Sigmoid colon (tissue), 6 donors: ENCODE measurements at regions not wholly inside any gene's neighbourhood (a gene's known extent, or its start where the extent isn't known, plus 50 kb on each side); places are given as distances from the start of the nearest gene placed in this dataset.

ENCODE experiments used
- DNase-seq: peaks from one replicate; pipeline ENCODE4 v3.0.0-alpha.2; 2019
- H3K27ac ChIP-seq, 4 donors: fragments of 200-600 bp; sonication (generic); one replicate each; pipeline ENCODE4 v1.5.1; 2016 to 2019; ENCODE audit warnings: mild to moderate bottlenecking in 1 of 4
- H3K27me3 ChIP-seq, 3 donors: fragments of 200-600 bp; sonication (generic); one replicate each; pipeline ENCODE4 v1.5.1; 2019; ENCODE audit warnings: mild to moderate bottlenecking in 1 of 3
- H3K36me3 ChIP-seq, 4 donors: fragments of 200-600 bp; sonication (generic); one replicate each; pipeline ENCODE4 v1.5.1; 2016 to 2019
- H3K4me1 ChIP-seq, 4 donors: fragments of 200-600 bp; sonication (generic); one replicate each; pipeline ENCODE4 v1.5.1; 2017 to 2019
- H3K4me3 ChIP-seq, 4 donors: fragments of 200-600 bp; sonication (generic); one replicate each; pipeline ENCODE4 v1.5.1; 2017 to 2019; ENCODE audit warnings: mild to moderate bottlenecking in 2 of 4, moderate library complexity in 1 of 4
- H3K9me3 ChIP-seq, 4 donors: fragments of 200-600 bp in 3 of 4; sonication (generic) in 3 of 4; one replicate each; pipeline versions ENCODE4 v1.5.1 to v1.6.1; 2013 to 2019
- CTCF ChIP-seq, 4 experiments: fragments of 450-650 bp in 3 of 4; fragments of 200-600 bp in 1 of 4; IDR thresholded peaks; one replicate each; pipeline ENCODE4 v1.5.1; 2016 to 2019; ENCODE audit warnings: antibody characterized with exemption in 4 of 4, mild to moderate bottlenecking in 3 of 4, moderate library complexity in 2 of 4
- EP300 ChIP-seq, 4 donors: sonication (generic); formaldehyde crosslinking; IDR thresholded peaks; one replicate each; pipeline ENCODE4 v1.6.1; 2017; ENCODE audit warnings: antibody characterized with exemption in 4 of 4
- POLR2A ChIP-seq, 2 donors: fragments of 450-650 bp; IDR thresholded peaks; one replicate each; pipeline ENCODE4 v1.6.1; 2016; ENCODE audit warnings: antibody characterized with exemption in 2 of 2, mild to moderate bottlenecking in 2 of 2, moderate library complexity in 2 of 2
- POLR2AphosphoS5 ChIP-seq, 4 donors: sonication (generic); formaldehyde crosslinking; IDR thresholded peaks; one replicate each; pipeline ENCODE4 v1.6.1; 2017; ENCODE audit warnings: antibody characterized with exemption in 4 of 4
- WGBS, 2 donors: extraction: QIAGEN DNeasy Blood & Tissue Kit; methylation state at CpG; one replicate each; pipeline ENCODE4 v1.1.7; 2013; 5-methylcytosine and 5-hydroxymethylcytosine counted together
- intact Hi-C: fragments of 100-400 bp; cut with DNase I; formaldehyde crosslinking; loops from one replicate; pipeline ENCODE4 v1.15.1; 2023
- donor health status: healthy with polysubstance abuse.
- donor health status: healthy.

GRCh38 chr7:148535217-148535616 lies 55.3 kb upstream of the C7orf33 start:
- no peaks in the 10 kb centered on the region for H3K9me3 ChIP-seq
- H3K36me3 ChIP-seq = no peaks in the 10 kb centered on the region
- intact Hi-C loops = no loop called here
- H3K4me1 ChIP-seq = peaks cover 0 to 13% (median under 1%) of the 10 kb centered on the region in 4 donors
- TF ChIP-seq EP300 (IDR thresholded peaks at IDR 0.05) (peak in 2 of 4 donors; percentile 2 to 63), POLR2AphosphoS5 (IDR thresholded peaks at IDR 0.05) (peak; percentile 59 to 83 (median 78)), POLR2A (IDR thresholded peaks at IDR 0.05) (no peak), CTCF (IDR thresholded peaks at IDR 0.05) (no peak)
- H3K27ac ChIP-seq = peak overlapping the region in 2 of 4 donors; percentile 47 to 62
- peak overlapping the region in 3 of 4 donors; percentile 3 to 14 (median 11) for H3K4me3 ChIP-seq
- DNase-seq = peak; percentile 66
- WGBS, 2 donors = 15 to 34% methylated on average over 9 of the region's 9 CpGs
- no peaks in the 10 kb centered on the region for H3K27me3 ChIP-seq

GRCh38 chr7:148537435-148537834 lies 53.1 kb upstream of the C7orf33 start:
- no peak for DNase-seq
- no peak for TF ChIP-seq EP300 (IDR thresholded peaks at IDR 0.05)
- TF ChIP-seq POLR2AphosphoS5 (IDR thresholded peaks at IDR 0.05) = no peak
- no peak for TF ChIP-seq CTCF (IDR thresholded peaks at IDR 0.05)
- TF ChIP-seq POLR2A (IDR thresholded peaks at IDR 0.05) = no peak
- Histone ChIP-seq H3K36me3 (no peaks in the 10 kb centered on the region), H3K27ac (no peak overlapping the region), H3K4me3 (no peak overlapping the region), H3K4me1 (peaks cover 0 to 19% (median 3%) of the 10 kb centered on the region in 4 donors), H3K27me3 (no peaks in the 10 kb centered on the region), H3K9me3 (no peaks in the 10 kb centered on the region)
- WGBS, 2 donors = 90 to 91% methylated on average over 6 of the region's 6 CpGs
- intact Hi-C loops = no loop called here

- intact Hi-C loops = no loop called here
- H3K9me3 ChIP-seq = no peaks in the 10 kb centered on the region
- peak; percentile 70 for DNase-seq
- peak overlapping the region; percentile 28 to 73 (median 50) for H3K27ac ChIP-seq
- H3K4me1 ChIP-seq = peaks cover 0 to 19% (median 3%) of the 10 kb centered on the region in 4 donors
- WGBS, 2 donors = 74 to 84% methylated on average over 11 of the region's 11 CpGs
- H3K4me3 ChIP-seq = no peak overlapping the region
- TF ChIP-seq EP300 (IDR thresholded peaks at IDR 0.05) (no peak), POLR2AphosphoS5 (IDR thresholded peaks at IDR 0.05) (no peak), POLR2A (IDR thresholded peaks at IDR 0.05) (no peak), CTCF (IDR thresholded peaks at IDR 0.05) (no peak)
- H3K36me3 ChIP-seq = no peaks in the 10 kb centered on the region
- H3K27me3 ChIP-seq = no peaks in the 10 kb centered on the region
These were observed 50.4 kb upstream of the C7orf33 start for GRCh38 chr7:148540041-148540738.
